ENCODE measurements at regions not wholly inside any gene's neighbourhood (a gene's known extent, or its start where the extent isn't known, plus 50 kb on each side); places are given as distances from the start of the nearest gene placed in this dataset.
A peak's percentile ranks its signal among the peaks of the same experiment; 100 is the strongest.

DNA sequence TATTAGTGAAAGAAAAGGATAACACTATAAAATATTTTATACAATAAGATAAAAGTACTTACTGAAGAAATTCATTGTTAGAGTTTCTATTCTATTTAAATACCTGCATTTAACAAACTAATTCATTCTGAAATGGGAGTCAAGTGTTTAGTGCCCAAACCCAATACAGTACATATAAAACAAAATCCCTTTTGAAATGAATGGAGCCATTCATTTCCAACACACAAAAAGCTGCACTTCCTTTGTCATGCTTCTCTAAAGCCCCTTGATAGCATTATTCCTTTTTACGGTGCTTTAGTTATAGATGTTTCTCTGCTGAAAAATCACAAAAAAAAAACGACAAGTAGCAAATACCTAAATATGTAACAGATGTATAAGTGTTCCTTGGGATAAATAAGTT, 596.3 kb downstream of the ZIC1 start:
- Mint-ChIP-seq H3K4me1 (peaks cover 6% of the 10 kb centered on the region), H3K4me3 (no peak overlapping the region), H3K27ac (no peak overlapping the region), H3K27me3 (ENCODE audit: insufficient read depth) (no peaks in the 10 kb centered on the region), H3K9me3 (no peaks in the 10 kb centered on the region), H3K36me3 (ENCODE audit: low read depth) (no peaks in the 10 kb centered on the region)
- no peaks in the 10 kb centered on the region for H3K27me3 ChIP-seq (ENCODE audit: control insufficient read depth, insufficient read depth, low read length, poor library complexity, severe bottlenecking)
- WGBS, 2 experiments (ENCODE audit: insufficient coverage in 1 of 2, insufficient read length in 1 of 2), result 97% methylated on average over 2 of the region's 2 CpGs; no CpG with 5 or more reads in 1 of the 2 experiments
- peaks cover 4% of the 10 kb centered on the region for H3K4me1 ChIP-seq (ENCODE audit: control insufficient read depth, insufficient read depth, low read length)
- H3K9ac ChIP-seq (ENCODE audit: extremely low read depth, low read length, poor library complexity, severe bottlenecking), result no peak overlapping the region
- H3K4me3 ChIP-seq (ENCODE audit: low read length), result no peak overlapping the region
- no peaks in the 10 kb centered on the region for H3K36me3 ChIP-seq (ENCODE audit: control insufficient read depth, insufficient read depth, low read length)
- TF ChIP-seq, protein P1, sequence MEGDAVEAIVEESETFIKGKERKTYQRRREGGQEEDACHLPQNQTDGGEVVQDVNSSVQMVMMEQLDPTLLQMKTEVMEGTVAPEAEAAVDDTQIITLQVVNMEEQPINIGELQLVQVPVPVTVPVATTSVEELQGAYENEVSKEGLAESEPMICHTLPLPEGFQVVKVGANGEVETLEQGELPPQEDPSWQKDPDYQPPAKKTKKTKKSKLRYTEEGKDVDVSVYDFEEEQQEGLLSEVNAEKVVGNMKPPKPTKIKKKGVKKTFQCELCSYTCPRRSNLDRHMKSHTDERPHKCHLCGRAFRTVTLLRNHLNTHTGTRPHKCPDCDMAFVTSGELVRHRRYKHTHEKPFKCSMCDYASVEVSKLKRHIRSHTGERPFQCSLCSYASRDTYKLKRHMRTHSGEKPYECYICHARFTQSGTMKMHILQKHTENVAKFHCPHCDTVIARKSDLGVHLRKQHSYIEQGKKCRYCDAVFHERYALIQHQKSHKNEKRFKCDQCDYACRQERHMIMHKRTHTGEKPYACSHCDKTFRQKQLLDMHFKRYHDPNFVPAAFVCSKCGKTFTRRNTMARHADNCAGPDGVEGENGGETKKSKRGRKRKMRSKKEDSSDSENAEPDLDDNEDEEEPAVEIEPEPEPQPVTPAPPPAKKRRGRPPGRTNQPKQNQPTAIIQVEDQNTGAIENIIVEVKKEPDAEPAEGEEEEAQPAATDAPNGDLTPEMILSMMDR (conservative IDR thresholded peaks at IDR 0.05), result no peak
- DNase-seq, result no peak
- H3K27ac ChIP-seq (ENCODE audit: low read depth, low read length), result no peak overlapping the region
- H3K9me3 ChIP-seq (ENCODE audit: control insufficient read depth, low read length), result no peaks in the 10 kb centered on the region

DNA sequence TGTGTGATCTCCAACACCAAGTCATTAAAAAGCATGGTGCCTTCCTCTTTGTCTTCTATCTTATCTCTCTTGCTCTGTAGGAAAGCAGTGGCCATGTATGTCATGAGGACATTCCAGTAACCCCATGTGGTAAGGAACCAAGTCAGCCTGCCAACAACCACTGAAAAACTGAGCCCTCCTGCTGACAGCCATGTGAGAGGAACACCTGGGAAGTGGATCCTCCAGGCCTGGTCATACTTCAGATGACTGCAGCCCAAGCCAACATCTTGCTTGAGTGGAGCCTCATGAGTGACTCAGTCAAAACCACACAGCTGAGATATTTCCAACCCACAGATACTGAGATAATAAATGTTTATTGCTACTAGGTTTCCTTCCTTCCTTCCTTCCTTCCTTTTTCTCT, 597.3 kb downstream of the ZIC1 start:
- Mint-ChIP-seq H3K9me3 (no peaks in the 10 kb centered on the region), H3K27me3 (ENCODE audit: insufficient read depth) (no peaks in the 10 kb centered on the region), H3K4me3 (no peak overlapping the region), H3K27ac (peak overlapping the region; percentile 78), H3K4me1 (peaks cover 6% of the 10 kb centered on the region), H3K36me3 (ENCODE audit: low read depth) (no peaks in the 10 kb centered on the region)
- DNase-seq, result peak; percentile 74
- H3K4me1 ChIP-seq (ENCODE audit: control insufficient read depth, insufficient read depth, low read length), result peaks cover 4% of the 10 kb centered on the region
- no peak overlapping the region for H3K9ac ChIP-seq (ENCODE audit: extremely low read depth, low read length, poor library complexity, severe bottlenecking)
- no peaks in the 10 kb centered on the region for H3K36me3 ChIP-seq (ENCODE audit: control insufficient read depth, insufficient read depth, low read length)
- no peak overlapping the region for H3K4me3 ChIP-seq (ENCODE audit: low read length)
- H3K27ac ChIP-seq (ENCODE audit: low read depth, low read length), result no peak overlapping the region
- H3K27me3 ChIP-seq (ENCODE audit: control insufficient read depth, insufficient read depth, low read length, poor library complexity, severe bottlenecking), result no peaks in the 10 kb centered on the region
- no peaks in the 10 kb centered on the region for H3K9me3 ChIP-seq (ENCODE audit: control insufficient read depth, low read length)
- TF ChIP-seq, protein P1 (conservative IDR thresholded peaks at IDR 0.05), result no peak

DNA sequence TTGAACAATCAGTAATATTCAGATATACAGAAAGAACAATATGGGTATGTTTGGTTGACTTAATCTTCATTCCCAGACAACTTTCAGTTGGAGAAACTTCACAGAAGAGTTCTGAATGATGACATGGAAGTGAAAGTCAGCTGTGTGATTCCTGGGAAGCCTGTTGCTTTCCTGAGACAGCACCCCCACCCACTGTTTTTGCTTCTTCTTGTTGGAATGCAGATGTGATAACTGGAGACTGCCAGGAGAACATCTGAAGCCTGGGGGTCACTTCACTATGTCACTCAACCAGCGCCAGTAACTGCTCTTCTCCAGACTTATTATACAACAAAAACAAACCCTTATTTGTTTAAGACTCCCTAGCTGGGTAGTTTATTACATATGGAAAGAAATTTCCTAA, 599.4 kb downstream of the ZIC1 start:
- no peak overlapping the region for H3K27ac Mint-ChIP-seq
- Histone ChIP-seq H3K9ac (ENCODE audit: extremely low read depth, low read length, poor library complexity, severe bottlenecking) (no peak overlapping the region), H3K4me3 (ENCODE audit: low read length) (no peak overlapping the region), H3K27me3 (ENCODE audit: control insufficient read depth, insufficient read depth, low read length, poor library complexity, severe bottlenecking) (no peaks in the 10 kb centered on the region), H3K4me1 (ENCODE audit: control insufficient read depth, insufficient read depth, low read length) (peaks cover 4% of the 10 kb centered on the region), H3K36me3 (ENCODE audit: control insufficient read depth, insufficient read depth, low read length) (no peaks in the 10 kb centered on the region), H3K27ac (ENCODE audit: low read depth, low read length) (no peak overlapping the region), H3K9me3 (ENCODE audit: control insufficient read depth, low read length) (no peaks in the 10 kb centered on the region)
- H3K4me1 Mint-ChIP-seq, result peaks cover 6% of the 10 kb centered on the region
- no peaks in the 10 kb centered on the region for H3K9me3 Mint-ChIP-seq
- TF ChIP-seq, protein P1 (conservative IDR thresholded peaks at IDR 0.05), result no peak
- no peak for DNase-seq
- 92% methylated on average over 1 of the region's 1 CpG; no CpG with 5 or more reads in 1 of the 2 experiments for WGBS, 2 experiments (ENCODE audit: insufficient coverage in 1 of 2, insufficient read length in 1 of 2)
- H3K27me3 Mint-ChIP-seq (ENCODE audit: insufficient read depth), result no peaks in the 10 kb centered on the region
- H3K36me3 Mint-ChIP-seq (ENCODE audit: low read depth), result no peaks in the 10 kb centered on the region
- no peak overlapping the region for H3K4me3 Mint-ChIP-seq
